ENCODE measurements at regions not wholly inside any gene's neighbourhood (a gene's known extent, or its start where the extent isn't known, plus 50 kb on each side); places are given as distances from the start of the nearest gene placed in this dataset.

DNA sequence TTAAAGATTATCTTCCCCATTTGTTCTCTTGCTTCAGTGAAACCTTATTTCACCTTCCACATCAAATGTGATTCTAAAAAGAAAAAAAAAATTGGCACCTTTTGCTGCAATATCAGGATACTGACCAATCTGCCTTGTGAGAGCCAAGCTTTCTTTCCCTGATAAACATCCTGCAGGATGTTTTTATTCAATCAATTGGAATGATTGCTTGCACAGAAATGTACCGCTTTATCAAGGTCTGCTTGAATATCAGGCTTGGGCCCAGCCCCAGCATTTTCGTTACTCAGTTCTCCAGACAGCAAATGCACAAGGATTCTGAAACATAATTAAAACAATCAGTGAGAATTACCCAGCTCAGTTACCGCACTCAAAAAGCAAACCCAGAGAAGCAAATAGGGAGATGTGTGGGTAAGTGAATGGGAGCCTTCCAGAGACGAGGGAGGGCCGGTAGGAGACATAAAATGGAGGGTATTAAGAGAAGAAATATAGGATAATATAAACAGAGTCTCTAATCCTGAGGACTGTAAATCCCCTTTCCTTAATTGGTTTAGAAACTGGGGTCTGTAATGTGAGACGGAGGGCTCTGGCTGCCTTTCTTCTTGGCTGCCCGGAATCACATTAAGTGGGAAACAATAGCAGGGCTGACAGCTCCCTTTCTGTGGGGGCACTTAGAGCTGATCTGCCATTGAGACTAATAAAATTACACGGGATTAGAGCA is 291.8 kb downstream of the ICOS start:
- ChIA-PET CTCF (ENCODE audit: unreplicated experiment) (no interaction called here), POLR2A (no interaction called here)
- H4K20me1 ChIP-seq (ENCODE audit: insufficient read depth, low read length) = no peaks in the 10 kb centered on the region
- TF ChIP-seq EZH2phosphoT487 (IDR thresholded peaks at IDR 0.05; ENCODE audit: borderline replicate concordance, low read depth, low read length) = no peak
- no peak for TF ChIP-seq CTCF (conservative IDR thresholded peaks at IDR 0.05; ENCODE audit: low read length)
- intact Hi-C loops (cut with micrococcal nuclease; ENCODE audit: unreplicated experiment) = no loop called here
- no peak overlapping the region for H3K4me3 ChIP-seq (ENCODE audit: low read depth, low read length, poor library complexity, severe bottlenecking)
- H3K27ac ChIP-seq (ENCODE audit: low read depth, low read length, poor library complexity, severe bottlenecking) = no peak overlapping the region
- H3K4me1 ChIP-seq (ENCODE audit: insufficient read depth, low read length, poor library complexity, severe bottlenecking) = no peaks in the 10 kb centered on the region
- no peaks in the 10 kb centered on the region for H3K79me2 ChIP-seq (ENCODE audit: insufficient read depth, low read depth, low read length)
- no peak for DNase-seq (ENCODE audit: low spot score)
- no TSS peak for BruUV-seq (replicated peaks)
- no peaks in the 10 kb centered on the region for H3K9me2 ChIP-seq (ENCODE audit: insufficient read depth, low read length)
- no peak overlapping the region for H2AFZ ChIP-seq (ENCODE audit: low read length)
- no peaks in the 10 kb centered on the region for H3K36me3 ChIP-seq (ENCODE audit: insufficient read depth, low read length)
- H3K9me3 ChIP-seq (ENCODE audit: low read length) = no peaks in the 10 kb centered on the region
- H3K4me2 ChIP-seq (ENCODE audit: low read length) = no peak overlapping the region

DNA sequence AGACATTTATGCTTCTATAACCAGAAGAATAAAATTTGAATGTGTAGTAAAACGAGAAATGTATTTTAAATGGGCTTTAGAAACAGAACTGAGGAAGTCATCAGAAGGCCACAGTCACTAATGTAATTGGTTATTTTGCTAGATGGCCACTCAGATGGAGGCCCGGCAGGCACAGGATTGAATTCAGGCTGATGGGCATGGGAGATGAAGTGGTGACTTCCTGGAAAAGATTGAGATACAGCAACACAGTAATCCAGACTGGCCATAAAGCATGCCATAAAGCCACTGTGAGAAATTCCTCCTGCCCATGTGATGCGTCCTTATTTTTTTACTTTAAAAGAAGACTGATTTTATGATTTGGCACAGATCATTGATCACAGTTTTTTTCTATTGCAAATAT is 297.7 kb downstream of the ICOS start:
- no peaks in the 10 kb centered on the region for H3K36me3 ChIP-seq (ENCODE audit: insufficient read depth, low read length)
- ChIA-PET CTCF (ENCODE audit: unreplicated experiment) (no interaction called here), POLR2A (no interaction called here)
- H3K9me2 ChIP-seq (ENCODE audit: insufficient read depth, low read length) = no peaks in the 10 kb centered on the region
- no peak overlapping the region for H3K4me3 ChIP-seq (ENCODE audit: low read depth, low read length, poor library complexity, severe bottlenecking)
- H2AFZ ChIP-seq (ENCODE audit: low read length) = no peak overlapping the region
- H3K4me2 ChIP-seq (ENCODE audit: low read length) = no peak overlapping the region
- BruUV-seq (replicated peaks) = no TSS peak
- no peak for TF ChIP-seq CTCF (conservative IDR thresholded peaks at IDR 0.05; ENCODE audit: low read length)
- no peak for TF ChIP-seq EZH2phosphoT487 (IDR thresholded peaks at IDR 0.05; ENCODE audit: borderline replicate concordance, low read depth, low read length)
- no peak overlapping the region for H3K27ac ChIP-seq (ENCODE audit: low read depth, low read length, poor library complexity, severe bottlenecking)
- no peaks in the 10 kb centered on the region for H3K9me3 ChIP-seq (ENCODE audit: low read length)
- DNase-seq (ENCODE audit: low spot score) = no peak
- H4K20me1 ChIP-seq (ENCODE audit: insufficient read depth, low read length) = no peaks in the 10 kb centered on the region
- no peaks in the 10 kb centered on the region for H3K79me2 ChIP-seq (ENCODE audit: insufficient read depth, low read depth, low read length)
- no peaks in the 10 kb centered on the region for H3K4me1 ChIP-seq (ENCODE audit: insufficient read depth, low read length, poor library complexity, severe bottlenecking)
- intact Hi-C loops (cut with micrococcal nuclease; ENCODE audit: unreplicated experiment) = no loop called here

- no peak for DNase-seq (ENCODE audit: low spot score)
- no peak overlapping the region for H3K27ac ChIP-seq (ENCODE audit: low read depth, low read length, poor library complexity, severe bottlenecking)
- ChIA-PET POLR2A (interaction anchor here (0.6 kb wide), 1 partner anchor 1307 kb away, joined by 5 read pairs; no protein-coding TSS in a partner anchor), CTCF (ENCODE audit: unreplicated experiment) (no interaction called here)
- no peaks in the 10 kb centered on the region for H3K9me3 ChIP-seq (ENCODE audit: low read length)
- H3K79me2 ChIP-seq (ENCODE audit: insufficient read depth, low read depth, low read length) = no peaks in the 10 kb centered on the region
- H3K36me3 ChIP-seq (ENCODE audit: insufficient read depth, low read length) = no peaks in the 10 kb centered on the region
- no peak overlapping the region for H2AFZ ChIP-seq (ENCODE audit: low read length)
- intact Hi-C loops (cut with micrococcal nuclease; ENCODE audit: unreplicated experiment) = no loop called here
- no peaks in the 10 kb centered on the region for H3K4me1 ChIP-seq (ENCODE audit: insufficient read depth, low read length, poor library complexity, severe bottlenecking)
- H3K4me2 ChIP-seq (ENCODE audit: low read length) = no peak overlapping the region
- no TSS peak for BruUV-seq (replicated peaks)
- no peaks in the 10 kb centered on the region for H4K20me1 ChIP-seq (ENCODE audit: insufficient read depth, low read length)
- no peaks in the 10 kb centered on the region for H3K9me2 ChIP-seq (ENCODE audit: insufficient read depth, low read length)
- TF ChIP-seq EZH2phosphoT487 (IDR thresholded peaks at IDR 0.05; ENCODE audit: borderline replicate concordance, low read depth, low read length) (no peak), CTCF (conservative IDR thresholded peaks at IDR 0.05; ENCODE audit: low read length) (no peak)
- H3K4me3 ChIP-seq (ENCODE audit: low read depth, low read length, poor library complexity, severe bottlenecking) = no peak overlapping the region
Measured at GRCh38 chr2:204234879-204235278, 298.3 kb downstream of the ICOS start.
